H1 (cell line): ENCODE measurements at regions not wholly inside any gene's neighbourhood (a gene's known extent, or its start where the extent isn't known, plus 50 kb on each side); places are given as distances from the start of the nearest gene placed in this dataset.

Experiments used
- CTCF ChIA-PET: fragments of 300-600 bp; sonication (Branson Sonifier 250); formaldehyde crosslinking; loops from one replicate; lab custom pipeline; 2021; ENCODE audit not compliant: partially characterized antibody; lab: Charles Lee
- POLR2A ChIA-PET: fragments of 300-600 bp; sonication (Branson Sonifier 250); formaldehyde crosslinking; loops from one replicate; lab custom pipeline; 2021; ENCODE audit warnings: inconsistent platforms; ENCODE audit not compliant: partially characterized antibody; lab: Charles Lee
- DNase-seq, 2 experiments: peaks; one replicate each; pipeline versions ENCODE4 v3.0.0 to v3.0.0-alpha.2; 2010 to 2022; ENCODE audit warnings: low spot score in 2 of 2, low read depth in 1 of 2, mixed read lengths in 1 of 2
- FAIRE-seq: peaks from 2 replicates; lab custom pipeline; 2011; peaks lifted over from hg19 to GRCh38; lab: Jason Lieb, UNC
- H2AFZ ChIP-seq: 2 replicates; pipeline ENCODE4 v1.8.1; 2012; ENCODE audit warnings: low read length, inconsistent platforms
- H2AK5ac ChIP-seq: 2 replicates; pipeline ENCODE4 v1.6.1; 2013; ENCODE audit warnings: low read depth, low read length
- H2BK120ac ChIP-seq: replicated peaks from 2 replicates; pipeline ENCODE3; 2013; ENCODE audit warnings: low read depth, low read length, inconsistent platforms
- H2BK12ac ChIP-seq: 2 replicates; pipeline ENCODE4 v1.6.1; 2013; ENCODE audit warnings: low read depth, low read length
- H2BK15ac ChIP-seq: 2 replicates; pipeline ENCODE4 v1.6.1; 2013; ENCODE audit warnings: low read length
- H2BK20ac ChIP-seq: 2 replicates; pipeline ENCODE4 v1.6.1; 2013; ENCODE audit warnings: low read length
- H2BK5ac ChIP-seq: 2 replicates; pipeline ENCODE4 v1.6.1; 2013; ENCODE audit warnings: low read depth, low read length
- H3K14ac ChIP-seq: 2 replicates; pipeline ENCODE4 v1.6.1; 2013; ENCODE audit warnings: inconsistent platforms; ENCODE audit not compliant: insufficient read length
- H3K18ac ChIP-seq: 2 replicates; pipeline ENCODE4 v1.6.1; 2013; ENCODE audit warnings: low read length; ENCODE audit errors: extremely low read depth
- H3K23ac ChIP-seq: 2 replicates; pipeline ENCODE4 v1.6.1; 2013; ENCODE audit warnings: inconsistent platforms; ENCODE audit not compliant: insufficient read length
- H3K23me2 ChIP-seq: 2 replicates; pipeline ENCODE4 v1.6.1; 2013; ENCODE audit warnings: low read depth, low read length
- H3K27ac ChIP-seq: 2 replicates; pipeline ENCODE4 v1.6.1; 2011; ENCODE audit warnings: low read depth, low read length, inconsistent platforms
- H3K27me3 ChIP-seq, 4 experiments: replicated peaks in 1 of 4; 1 replicate in 1 of 4; 2 replicates in 3 of 4; pipeline versions ENCODE4 v1.6.1 to v1.8.1; 2011 to 2013; ENCODE audit warnings: low read length in 3 of 4, mild to moderate bottlenecking in 3 of 4, inconsistent platforms in 2 of 4, mixed read lengths in 2 of 4, moderate library complexity in 1 of 4; ENCODE audit not compliant: control insufficient read depth in 3 of 4, insufficient read depth in 3 of 4; ENCODE audit errors: extremely low read depth in 1 of 4
- H3K36me3 ChIP-seq, 4 experiments: 2 replicates each; pipeline versions ENCODE4 v1.6.1 to v1.8.1; 2011 to 2013; ENCODE audit warnings: mild to moderate bottlenecking in 4 of 4, low read length in 3 of 4, moderate library complexity in 2 of 4, control low read depth in 1 of 4, inconsistent platforms in 1 of 4; ENCODE audit not compliant: insufficient read depth in 4 of 4, control insufficient read depth in 2 of 4
- H3K4ac ChIP-seq: replicated peaks from 2 replicates; pipeline ENCODE3; 2013; ENCODE audit warnings: low read length, low read depth, mixed read lengths, inconsistent platforms; ENCODE audit not compliant: insufficient read length
- H3K4me1 ChIP-seq, 4 experiments: replicated peaks in 1 of 4; 1 replicate in 1 of 4; 2 replicates in 3 of 4; pipeline versions ENCODE4 v1.6.1 to v1.8.1; 2011 to 2013; ENCODE audit warnings: low read length in 3 of 4, inconsistent platforms in 2 of 4, mixed read lengths in 1 of 4; ENCODE audit not compliant: insufficient read depth in 4 of 4, control insufficient read depth in 3 of 4
- H3K4me2 ChIP-seq, 2 experiments: 2 replicates each; pipeline versions ENCODE4 v1.6.1 to v1.8.1; 2011 to 2013; ENCODE audit warnings: low read depth in 2 of 2, low read length in 2 of 2, control low read depth in 1 of 2, inconsistent platforms in 1 of 2, mild to moderate bottlenecking in 1 of 2; ENCODE audit not compliant: insufficient read depth in 1 of 2
- H3K4me3 ChIP-seq, 4 experiments: fragments of 200-600, 300-600 bp in 1 of 4; sonication (generic), shearing (Covaris generic), sonication (Bioruptor Twin) in 1 of 4; 2 replicates each; pipeline versions ENCODE4 v1.5.1 to v1.8.1; 2011 to 2016; ENCODE audit warnings: low read length in 4 of 4, low read depth in 3 of 4, control low read depth in 2 of 4, inconsistent platforms in 2 of 4, mild to moderate bottlenecking in 2 of 4, mixed read lengths in 1 of 4, moderate library complexity in 1 of 4; ENCODE audit not compliant: insufficient read depth in 2 of 4; ENCODE audit errors: extremely low read depth in 1 of 4
- H3K56ac ChIP-seq: replicated peaks from 2 replicates; pipeline ENCODE3; 2013; ENCODE audit warnings: low read depth, mild to moderate bottlenecking, mixed read lengths, low read length, inconsistent platforms; ENCODE audit not compliant: insufficient read length
- H3K79me1 ChIP-seq: 2 replicates; pipeline ENCODE4 v1.6.1; 2013; ENCODE audit warnings: low read depth, low read length, control low read depth
- H3K79me2 ChIP-seq, 2 experiments: 2 replicates each; pipeline versions ENCODE4 v1.6.1 to v1.8.1; 2012 to 2013; ENCODE audit warnings: low read length in 2 of 2, mild to moderate bottlenecking in 2 of 2, inconsistent platforms in 1 of 2; ENCODE audit not compliant: insufficient read depth in 2 of 2, control insufficient read depth in 1 of 2
- H3K9ac ChIP-seq, 4 experiments: replicated peaks in 1 of 4; 1 replicate in 1 of 4; 2 replicates in 3 of 4; pipeline versions ENCODE4 v1.6.1 to v1.8.1; 2011 to 2013; ENCODE audit warnings: low read depth in 3 of 4, low read length in 3 of 4, control low read depth in 2 of 4, mild to moderate bottlenecking in 2 of 4, moderate library complexity in 2 of 4, inconsistent platforms in 1 of 4; ENCODE audit errors: extremely low read depth in 1 of 4
- H3K9me3 ChIP-seq, 2 experiments: 2 replicates each; pipeline versions ENCODE4 v1.6.1 to v1.8.1; 2012 to 2013; ENCODE audit warnings: mild to moderate bottlenecking in 2 of 2, moderate library complexity in 2 of 2, control low read depth in 1 of 2, inconsistent platforms in 1 of 2, low read depth in 1 of 2, low read length in 1 of 2, mixed read lengths in 1 of 2; ENCODE audit not compliant: insufficient read depth in 2 of 2
- H4K20me1 ChIP-seq, 2 experiments: replicated peaks in 1 of 2; 2 replicates each; pipeline versions ENCODE3 to v1.8.1; 2011 to 2013; ENCODE audit warnings: inconsistent platforms in 2 of 2, low read length in 2 of 2, mild to moderate bottlenecking in 1 of 2; ENCODE audit not compliant: insufficient read depth in 2 of 2, control insufficient read depth in 1 of 2
- H4K5ac ChIP-seq: 2 replicates; pipeline ENCODE4 v1.6.1; 2013; ENCODE audit warnings: low read length, low read depth, mixed read lengths, inconsistent platforms; ENCODE audit not compliant: insufficient read length
- H4K8ac ChIP-seq: 2 replicates; pipeline ENCODE4 v1.8.0; 2013; ENCODE audit warnings: mild to moderate bottlenecking, moderate library complexity, low read length, inconsistent platforms; ENCODE audit not compliant: insufficient read depth; ENCODE audit errors: extremely low read depth
- H4K91ac ChIP-seq: replicated peaks from 2 replicates; pipeline ENCODE3; 2013; ENCODE audit warnings: low read length, mixed read lengths, inconsistent platforms; ENCODE audit not compliant: insufficient read length
- ASH2L ChIP-seq: fragments of 200-600, 300-600 bp; sonication (generic); IDR thresholded peaks from one replicate; pipeline ENCODE4 v1.7.1; 2017; ENCODE audit warnings: low read length
- ATF3 ChIP-seq: IDR thresholded peaks from 2 replicates; pipeline ENCODE4 v1.6.1; 2011; ENCODE audit warnings: low read depth, mild to moderate bottlenecking, low read length; ENCODE audit not compliant: insufficient read depth
- BRCA1 ChIP-seq: IDR thresholded peaks from 2 replicates; pipeline ENCODE4 v1.6.1; 2012; ENCODE audit warnings: low read depth, low read length, improper control_type of control experiment
- CREB1 ChIP-seq: IDR thresholded peaks from 2 replicates; pipeline ENCODE4 v1.6.1; 2012; ENCODE audit warnings: inconsistent platforms
- E2F6 ChIP-seq: IDR thresholded peaks from 2 replicates; pipeline ENCODE4 v1.6.1; 2012; ENCODE audit warnings: inconsistent platforms
- PHF8 ChIP-seq: fragments of 200-600 bp; sonication (generic); conservative IDR thresholded peaks from 2 replicates; pipeline ENCODE4 v1.7.1; 2012; ENCODE audit warnings: low read depth, mild to moderate bottlenecking, inconsistent platforms, low read length, moderate library complexity
- SIN3A ChIP-seq, 2 experiments: IDR thresholded peaks in 1 of 2; conservative IDR thresholded peaks in 1 of 2; 2 replicates each; pipeline ENCODE4 v1.6.1; 2011 to 2012; ENCODE audit warnings: low read length in 2 of 2, improper control_type of control experiment in 1 of 2, low read depth in 1 of 2, mild to moderate bottlenecking in 1 of 2
- SP1 ChIP-seq: IDR thresholded peaks from 2 replicates; pipeline ENCODE4 v1.6.1; 2011; ENCODE audit warnings: low read depth, low read length
- SRF ChIP-seq: IDR thresholded peaks from 2 replicates; pipeline ENCODE4 v1.6.1; 2011; ENCODE audit warnings: mild to moderate bottlenecking, low read depth, low read length, moderate library complexity
- TAF7 ChIP-seq: optimal IDR thresholded peaks from 2 replicates; pipeline ENCODE3; 2011; ENCODE audit warnings: low read depth, mild to moderate bottlenecking, inconsistent platforms, low read length, moderate library complexity, borderline replicate concordance
- WGBS, 2 experiments: shearing (Covaris generic) in 1 of 2; methylation state at CpG; one replicate each; pipeline versions ENCODE4 v1.1.6 to v1.1.7; 2013 to 2015; ENCODE audit warnings: low lambda C conversion rate in 2 of 2, mixed read lengths in 2 of 2, inconsistent platforms in 1 of 2, low coverage in 1 of 2, missing lambda C conversion rate in 1 of 2; ENCODE audit not compliant: insufficient replicate concordance in 2 of 2, insufficient coverage in 1 of 2, insufficient read length in 1 of 2; ENCODE audit errors: extremely low coverage in 1 of 2, missing lambda C conversion rate in 1 of 2; 5-methylcytosine and 5-hydroxymethylcytosine counted together

- Histone ChIP-seq H4K20me1 (no peaks in the 10 kb centered on the region), H3K18ac (no peak overlapping the region), H4K91ac (no peak overlapping the region), H3K9ac (no peak overlapping the region), H3K79me1 (no peaks in the 10 kb centered on the region), H2BK20ac (no peak overlapping the region), H2AK5ac (no peak overlapping the region), H3K56ac (no peak overlapping the region), H4K8ac (no peak overlapping the region), H2BK12ac (no peak overlapping the region), H3K4me3 (no peak overlapping the region), H3K23me2 (no peaks in the 10 kb centered on the region), H2BK120ac (no peak overlapping the region), H3K36me3 (no peaks in the 10 kb centered on the region), H3K4me2 (no peak overlapping the region), H2BK15ac (no peak overlapping the region), H3K4me1 (no peaks in the 10 kb centered on the region), H3K27ac (no peak overlapping the region), H3K27me3 (peaks cover 0 to 3% (median 0%) of the 10 kb centered on the region in 4 experiments; a peak in 1 of 7 replicates), H3K79me2 (no peaks in the 10 kb centered on the region), H3K4ac (no peak overlapping the region), H3K14ac (no peak overlapping the region), H2AFZ (no peak overlapping the region), H3K23ac (no peak overlapping the region), H3K9me3 (no peaks in the 10 kb centered on the region), H4K5ac (no peak overlapping the region), H2BK5ac (no peak overlapping the region)
- FAIRE-seq (no peak), DNase-seq (no peak)
- 93% methylated on average over 9 of the region's 9 CpGs; no CpG with 5 or more reads in 1 of the 2 experiments for WGBS, 2 experiments
- ChIA-PET POLR2A (no interaction called here), CTCF (interaction anchor here (0.6 to 2.7 kb wide), 10 partner anchors 7 to 501 kb away, joined by 3 to 13 read pairs (median 5); no protein-coding TSS in a partner anchor)
- TF ChIP-seq BRCA1 (no peak), TAF7 (no peak), SIN3A (conservative IDR thresholded peaks at IDR 0.05 in 1 of 2, IDR thresholded peaks at IDR 0.05 in 1 of 2; ENCODE audit: low read depth in 1 of 2, low read length in 2 of 2) (no peak), SRF (no peak), SP1 (no peak), PHF8 (no peak), CREB1 (no peak), E2F6 (no peak), ATF3 (no peak), ASH2L (no peak)
These were observed 528.0 kb downstream of the SOX6 start for GRCh38 chr11:15828215-15828853.
